Trophoblast cell (in vitro differentiated cells and primary cell): ENCODE measurements at regions not wholly inside any gene's neighbourhood (a gene's known extent, or its start where the extent isn't known, plus 50 kb on each side); places are given as distances from the start of the nearest gene placed in this dataset.

Source experiments
- DNase-seq, 2 donors: peaks; one replicate each; pipeline ENCODE4 v3.0.0-alpha.2; 2016
- H2AFZ ChIP-seq: 2 replicates; pipeline ENCODE4 v1.6.1; 2013; ENCODE audit warnings: low read length, moderate library complexity, mild to moderate bottlenecking; ENCODE audit not compliant: insufficient read depth, poor library complexity
- H2AK5ac ChIP-seq: 2 replicates; pipeline ENCODE4 v1.6.1; 2013; ENCODE audit warnings: mild to moderate bottlenecking, low read length
- H2BK120ac ChIP-seq: 2 replicates; pipeline ENCODE4 v1.6.1; 2013; ENCODE audit warnings: low read length, mild to moderate bottlenecking, moderate library complexity; ENCODE audit not compliant: insufficient read depth, poor library complexity
- H2BK12ac ChIP-seq: 2 replicates; pipeline ENCODE4 v1.6.1; 2013; ENCODE audit warnings: mild to moderate bottlenecking, low read length, moderate library complexity
- H2BK5ac ChIP-seq: 2 replicates; pipeline ENCODE4 v1.6.1; 2013; ENCODE audit warnings: low read length, low read depth, moderate library complexity, mild to moderate bottlenecking; ENCODE audit not compliant: poor library complexity
- H3K14ac ChIP-seq: 2 replicates; pipeline ENCODE4 v1.6.1; 2013; ENCODE audit warnings: mild to moderate bottlenecking, low read length
- H3K18ac ChIP-seq: 2 replicates; pipeline ENCODE4 v1.6.1; 2013; ENCODE audit warnings: mild to moderate bottlenecking, low read length
- H3K23ac ChIP-seq: 2 replicates; pipeline ENCODE4 v1.6.1; 2013; ENCODE audit warnings: low read length
- H3K27ac ChIP-seq: 2 replicates; pipeline ENCODE4 v1.5.1; 2013; ENCODE audit warnings: low read depth, mild to moderate bottlenecking, inconsistent platforms, low read length, moderate library complexity
- H3K27me3 ChIP-seq: 2 replicates; pipeline ENCODE4 v1.6.1; 2013; ENCODE audit warnings: inconsistent platforms, mild to moderate bottlenecking, low read length, moderate library complexity; ENCODE audit not compliant: insufficient read depth
- H3K36me3 ChIP-seq, 2 experiments: 1 replicate in 1 of 2; 2 replicates in 1 of 2; pipeline ENCODE4 v1.6.1; 2013; ENCODE audit warnings: low read length in 2 of 2, mild to moderate bottlenecking in 2 of 2, moderate library complexity in 1 of 2; ENCODE audit not compliant: insufficient read depth in 2 of 2, control insufficient read depth in 1 of 2
- H3K4ac ChIP-seq: 2 replicates; pipeline ENCODE4 v1.6.1; 2013; ENCODE audit warnings: low read depth, mild to moderate bottlenecking, low read length, moderate library complexity
- H3K4me1 ChIP-seq, 2 experiments: 1 replicate in 1 of 2; 2 replicates in 1 of 2; pipeline ENCODE4 v1.6.1; 2013; ENCODE audit warnings: low read length in 2 of 2, mild to moderate bottlenecking in 2 of 2, moderate library complexity in 1 of 2; ENCODE audit not compliant: insufficient read depth in 2 of 2, control insufficient read depth in 1 of 2
- H3K4me2 ChIP-seq: 2 replicates; pipeline ENCODE4 v1.6.1; 2013; ENCODE audit warnings: inconsistent platforms, mild to moderate bottlenecking, low read length, moderate library complexity
- H3K4me3 ChIP-seq: 2 replicates; pipeline ENCODE4 v1.5.1; 2013; ENCODE audit warnings: mild to moderate bottlenecking, low read depth, low read length, inconsistent platforms
- H3K79me1 ChIP-seq: one replicate; pipeline ENCODE4 v1.6.1; 2013; ENCODE audit warnings: low read length
- H3K79me2 ChIP-seq: 2 replicates; pipeline ENCODE4 v1.6.1; 2013; ENCODE audit warnings: low read length, mild to moderate bottlenecking; ENCODE audit not compliant: control insufficient read depth, insufficient read depth, poor library complexity
- H3K9ac ChIP-seq: 2 replicates; pipeline ENCODE4 v1.6.1; 2013; ENCODE audit warnings: mild to moderate bottlenecking, low read length
- H3K9me3 ChIP-seq: 2 replicates; pipeline ENCODE4 v1.6.1; 2013; ENCODE audit warnings: low read depth, mild to moderate bottlenecking, control low read depth, inconsistent platforms, low read length; ENCODE audit not compliant: insufficient read depth
- H4K12ac ChIP-seq: 2 replicates; pipeline ENCODE4 v1.6.1; 2013; ENCODE audit warnings: low read depth, mild to moderate bottlenecking, low read length, moderate library complexity
- H4K8ac ChIP-seq: 2 replicates; pipeline ENCODE4 v1.6.1; 2013; ENCODE audit warnings: low read depth, mild to moderate bottlenecking, low read length, moderate library complexity
- H4K91ac ChIP-seq: one replicate; pipeline ENCODE4 v1.6.1; 2013; ENCODE audit warnings: low read depth, mild to moderate bottlenecking, low read length, moderate library complexity
- WGBS: extraction: QIAGEN DNeasy Blood & Tissue Kit; methylation state at CpG from one replicate; pipeline ENCODE4 v1.1.7; 2013; ENCODE audit warnings: missing lambda C conversion rate; ENCODE audit not compliant: insufficient read length, insufficient coverage; ENCODE audit errors: extremely low coverage; 5-methylcytosine and 5-hydroxymethylcytosine counted together

DNA sequence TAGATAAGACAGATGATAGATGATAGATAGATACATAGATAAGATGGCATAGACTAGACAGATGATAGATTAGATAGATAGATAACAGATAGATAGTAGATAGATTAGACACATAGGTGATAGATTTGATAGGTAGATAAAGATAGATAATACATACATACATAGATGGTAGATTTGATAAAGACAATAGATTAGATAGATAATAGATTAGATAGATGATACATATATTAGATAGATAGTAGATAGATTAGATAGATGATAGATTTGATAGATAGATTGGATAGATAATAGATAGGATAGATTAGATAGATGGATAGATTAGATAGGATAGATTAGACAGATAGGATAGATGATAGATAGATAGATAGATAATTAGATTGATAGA, 327.6 kb downstream of the BRD1 start:
- Histone ChIP-seq H2AK5ac (no peak overlapping the region), H4K8ac (no peak overlapping the region), H3K27me3 (no peaks in the 10 kb centered on the region), H2BK120ac (no peak overlapping the region), H3K9me3 (peaks cover under 1% of the 10 kb centered on the region), H3K4ac (no peak overlapping the region), H4K12ac (no peak overlapping the region), H3K27ac (no peak overlapping the region), H3K4me3 (no peak overlapping the region), H3K79me1 (peaks cover 11% of the 10 kb centered on the region), H3K79me2 (no peaks in the 10 kb centered on the region), H3K18ac (no peak overlapping the region), H2BK5ac (no peak overlapping the region), H4K91ac (no peak overlapping the region), H3K4me2 (no peak overlapping the region), H3K4me1 (peaks cover 18 to 22% of the 10 kb centered on the region in 2 experiments), H3K9ac (no peak overlapping the region), H3K14ac (no peak overlapping the region), H3K23ac (no peak overlapping the region), H2BK12ac (no peak overlapping the region), H2AFZ (no peak overlapping the region), H3K36me3 (no peaks in the 10 kb centered on the region)
- DNase-seq: no peak

DNA sequence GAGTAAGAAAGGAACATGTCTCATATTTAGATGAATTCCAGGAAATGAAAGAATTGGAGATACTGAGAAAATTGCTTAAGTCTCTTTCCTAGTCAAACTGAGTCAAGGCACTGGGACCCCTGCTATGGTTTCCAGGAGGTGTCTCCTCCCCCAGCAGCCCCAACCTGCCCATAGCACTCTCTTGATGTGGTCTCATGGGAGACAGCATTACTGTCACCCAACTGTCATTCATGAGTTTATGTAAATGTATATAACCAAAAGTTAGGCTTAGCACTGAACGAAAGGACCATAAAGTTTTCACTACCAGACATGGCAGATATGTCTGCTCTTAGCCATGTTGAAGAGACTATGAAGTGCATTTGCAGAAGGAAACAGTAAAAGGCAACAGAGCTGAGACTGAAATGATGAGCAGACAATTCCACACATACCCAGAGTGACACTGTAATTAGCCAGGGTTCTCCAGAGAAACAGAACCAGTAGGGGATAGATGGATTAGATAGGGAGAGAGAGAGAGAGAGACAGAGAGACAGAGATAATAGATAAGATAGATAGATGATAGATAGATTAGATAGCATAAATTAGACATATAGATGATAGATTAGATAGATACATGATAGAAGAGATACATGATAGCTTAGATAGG, 328.1 kb downstream of the BRD1 start:
- Histone ChIP-seq H2BK5ac (peak overlapping the region; percentile 34), H3K27ac (no peak overlapping the region), H3K23ac (no peak overlapping the region), H4K12ac (no peak overlapping the region), H4K91ac (peak overlapping the region; percentile 67), H2BK120ac (no peak overlapping the region), H2AK5ac (no peak overlapping the region), H3K4ac (no peak overlapping the region), H3K18ac (no peak overlapping the region), H3K79me1 (peaks cover 12% of the 10 kb centered on the region), H3K4me1 (peaks cover 18 to 22% of the 10 kb centered on the region in 2 experiments), H3K9me3 (peaks cover 2% of the 10 kb centered on the region), H3K9ac (no peak overlapping the region), H3K14ac (no peak overlapping the region), H3K79me2 (no peaks in the 10 kb centered on the region), H3K4me3 (no peak overlapping the region), H3K4me2 (no peak overlapping the region), H3K27me3 (no peaks in the 10 kb centered on the region), H2BK12ac (no peak overlapping the region), H3K36me3 (no peaks in the 10 kb centered on the region), H2AFZ (no peak overlapping the region), H4K8ac (no peak overlapping the region)
- no CpG with 5 or more reads among the region's 1 CpG for WGBS
- DNase-seq: peak in 1 of 2 donors; percentile 62

DNA sequence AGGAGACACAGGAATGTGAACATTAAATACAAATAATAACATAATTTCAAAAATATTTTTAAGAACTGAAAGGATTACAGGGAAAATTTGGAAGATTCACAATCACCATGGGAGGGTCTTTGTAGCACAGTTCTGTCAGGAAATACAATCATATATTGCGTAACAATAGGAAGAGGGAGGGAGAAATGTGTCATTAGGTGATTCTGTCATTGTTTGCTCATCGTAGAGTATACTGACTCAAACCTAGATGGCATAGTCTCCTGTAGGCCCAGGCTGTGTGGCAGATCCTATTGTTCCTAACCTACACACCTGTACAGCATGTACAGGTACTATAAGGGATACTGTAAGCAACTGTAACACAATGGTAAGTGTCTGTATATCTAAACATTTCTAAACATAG, 330.4 kb downstream of the BRD1 start:
- no peak overlapping the region for H2BK12ac ChIP-seq
- H3K23ac ChIP-seq: no peak overlapping the region
- H4K91ac ChIP-seq: no peak overlapping the region
- H4K8ac ChIP-seq: no peak overlapping the region
- no peaks in the 10 kb centered on the region for H3K27me3 ChIP-seq
- no peak overlapping the region for H3K4ac ChIP-seq
- DNase-seq: no peak
- H3K14ac ChIP-seq: no peak overlapping the region
- H3K4me2 ChIP-seq: no peak overlapping the region
- H2BK120ac ChIP-seq: no peak overlapping the region
- no peak overlapping the region for H3K18ac ChIP-seq
- WGBS: no CpG with 5 or more reads among the region's 2 CpGs
- H2BK5ac ChIP-seq: no peak overlapping the region
- no peak overlapping the region for H2AFZ ChIP-seq
- H3K27ac ChIP-seq: no peak overlapping the region
- H2AK5ac ChIP-seq: no peak overlapping the region
- no peak overlapping the region for H3K4me3 ChIP-seq
- H3K36me3 ChIP-seq: no peaks in the 10 kb centered on the region
- H3K79me1 ChIP-seq: peaks cover 8% of the 10 kb centered on the region
- no peak overlapping the region for H4K12ac ChIP-seq
- H3K9me3 ChIP-seq: peaks cover 2% of the 10 kb centered on the region
- no peak overlapping the region for H3K9ac ChIP-seq
- peaks cover 2% of the 10 kb centered on the region for H3K79me2 ChIP-seq
- H3K4me1 ChIP-seq: peaks cover 4 to 9% of the 10 kb centered on the region in 2 experiments

DNA sequence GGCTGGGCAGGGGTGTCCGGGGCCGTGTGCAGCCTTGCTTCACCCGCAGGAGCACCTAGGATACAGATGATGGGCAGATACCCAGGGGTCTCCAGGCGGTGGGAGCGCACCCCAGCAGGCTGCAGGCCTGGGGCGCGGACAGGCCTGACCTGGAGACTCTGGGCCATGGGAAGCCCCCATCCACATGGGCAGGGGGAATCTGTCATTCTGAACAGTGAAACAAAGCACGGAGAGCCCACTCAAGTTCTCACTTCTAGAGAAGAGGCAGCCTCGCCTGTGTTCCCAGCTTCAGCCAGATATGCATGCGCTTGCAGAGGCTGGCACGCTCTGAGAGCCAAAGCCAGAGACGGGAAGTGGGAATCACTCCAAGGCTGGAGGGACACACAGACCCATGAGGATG, 333.1 kb downstream of the BRD1 start:
- WGBS: no CpG with 5 or more reads among the region's 12 CpGs
- Histone ChIP-seq H3K23ac (no peak overlapping the region), H3K4me3 (no peak overlapping the region)

More for the DNA sequence above, 333.1 kb downstream of the BRD1 start:
- H4K91ac ChIP-seq: no peak overlapping the region
- no peak overlapping the region for H3K27ac ChIP-seq
- peaks cover 2 to 3% of the 10 kb centered on the region in 2 experiments for H3K4me1 ChIP-seq
- H2AK5ac ChIP-seq: no peak overlapping the region
- no peak overlapping the region for H2BK5ac ChIP-seq
- H3K9ac ChIP-seq: no peak overlapping the region
- H3K27me3 ChIP-seq: no peaks in the 10 kb centered on the region
- H3K79me2 ChIP-seq: peaks cover 2% of the 10 kb centered on the region
- no peak overlapping the region for H3K4me2 ChIP-seq
- no peak overlapping the region for H3K4ac ChIP-seq
- peaks cover 11% of the 10 kb centered on the region for H3K79me1 ChIP-seq
- no peak for DNase-seq
- no peak overlapping the region for H3K18ac ChIP-seq
- no peaks in the 10 kb centered on the region for H3K36me3 ChIP-seq
- no peak overlapping the region for H4K12ac ChIP-seq
- no peak overlapping the region for H2AFZ ChIP-seq
- no peak overlapping the region for H4K8ac ChIP-seq
- peaks cover 2% of the 10 kb centered on the region for H3K9me3 ChIP-seq
- no peak overlapping the region for H3K14ac ChIP-seq
- no peak overlapping the region for H2BK12ac ChIP-seq
- no peak overlapping the region for H2BK120ac ChIP-seq
